SU-DHL-6 (cell line): ENCODE measurements at regions not wholly inside any gene's neighbourhood (a gene's known extent, or its start where the extent isn't known, plus 50 kb on each side); places are given as distances from the start of the nearest gene placed in this dataset.

Source experiments
- H2AFZ ChIP-seq: fragments of 200-600 bp; sonication (generic); 2 replicates; pipeline ENCODE4 v1.6.1; 2014; ENCODE audit warnings: low read depth, mild to moderate bottlenecking, moderate library complexity, mixed read lengths, antibody characterized with exemption, low read length; ENCODE audit not compliant: severe bottlenecking
- H3F3A ChIP-seq: fragments of 200-600 bp; shearing (Covaris generic); 2 replicates; pipeline ENCODE4 v1.6.0; 2016; ENCODE audit warnings: antibody characterized with exemption, mild to moderate bottlenecking; ENCODE audit not compliant: insufficient read depth
- H3K27ac ChIP-seq: fragments of 200-600 bp; sonication (generic); 2 replicates; pipeline ENCODE4 v1.5.1; 2016; ENCODE audit warnings: low read depth, mild to moderate bottlenecking, low read length, moderate library complexity, mixed read lengths
- H3K27me3 ChIP-seq: fragments of 200-600 bp; sonication (generic), shearing (Covaris generic); 2 replicates; pipeline ENCODE4 v1.6.0; 2014; ENCODE audit warnings: mild to moderate bottlenecking, low read length
- H3K36me3 ChIP-seq: fragments of 200-600 bp; sonication (generic); 2 replicates; pipeline ENCODE4 v1.6.1; 2014; ENCODE audit warnings: mild to moderate bottlenecking, low read length, mixed read lengths
- H3K4me2 ChIP-seq: fragments of 300-600, 200-600 bp; shearing (Covaris generic), sonication (generic); 2 replicates; pipeline ENCODE4 v1.6.0; 2014; ENCODE audit warnings: low read length, low read depth, mild to moderate bottlenecking; ENCODE audit not compliant: poor library complexity, severe bottlenecking
- H3K4me3 ChIP-seq: fragments of 200-600 bp; sonication (generic); 2 replicates; pipeline ENCODE4 v1.5.1; 2014; ENCODE audit warnings: antibody characterized with exemption, low read length, mild to moderate bottlenecking, mixed read lengths; ENCODE audit not compliant: insufficient read depth, poor library complexity, severe bottlenecking
- H3K79me2 ChIP-seq: fragments of 200-600 bp; sonication (generic); 2 replicates; pipeline ENCODE4 v1.6.1; 2014; ENCODE audit warnings: mild to moderate bottlenecking, low read length, moderate library complexity; ENCODE audit not compliant: insufficient read depth
- H3K9ac ChIP-seq: fragments of 200-600 bp; sonication (generic); 2 replicates; pipeline ENCODE4 v1.7.0; 2014; ENCODE audit warnings: mild to moderate bottlenecking, low read length
- H3K9me2 ChIP-seq: fragments of 200-600 bp; sonication (generic); replicated peaks from 2 replicates; pipeline ENCODE4 v1.6.1; 2014; ENCODE audit warnings: low read length; ENCODE audit not compliant: insufficient read depth
- H3K9me3 ChIP-seq: fragments of 200-600 bp; sonication (generic); 2 replicates; pipeline ENCODE4 v1.6.1; 2014; ENCODE audit warnings: low read length, mixed read lengths; ENCODE audit not compliant: insufficient read depth
- H4K20me1 ChIP-seq: fragments of 200-600 bp; sonication (generic); 2 replicates; pipeline ENCODE4 v1.6.1; 2014; ENCODE audit warnings: low read depth, mild to moderate bottlenecking, antibody characterized with exemption, low read length, moderate library complexity, mixed read lengths
- EZH2phosphoT487 ChIP-seq: fragments of 200-600 bp; sonication (generic), shearing (Covaris generic); conservative IDR thresholded peaks from 2 replicates; pipeline ENCODE4 v1.6.1; 2018; ENCODE audit warnings: mild to moderate bottlenecking, antibody characterized with exemption, low read length, moderate library complexity, mixed read lengths
- TF ChIP-seq, protein P1 (sequence below): fragments of 200-600 bp; sonication (generic); IDR thresholded peaks from one replicate; pipeline ENCODE4 v1.5.1; 2017; ENCODE audit warnings: antibody characterized with exemption, mild to moderate bottlenecking, low read length, moderate library complexity; ENCODE audit not compliant: insufficient read depth, poor library complexity, severe bottlenecking

DNA sequence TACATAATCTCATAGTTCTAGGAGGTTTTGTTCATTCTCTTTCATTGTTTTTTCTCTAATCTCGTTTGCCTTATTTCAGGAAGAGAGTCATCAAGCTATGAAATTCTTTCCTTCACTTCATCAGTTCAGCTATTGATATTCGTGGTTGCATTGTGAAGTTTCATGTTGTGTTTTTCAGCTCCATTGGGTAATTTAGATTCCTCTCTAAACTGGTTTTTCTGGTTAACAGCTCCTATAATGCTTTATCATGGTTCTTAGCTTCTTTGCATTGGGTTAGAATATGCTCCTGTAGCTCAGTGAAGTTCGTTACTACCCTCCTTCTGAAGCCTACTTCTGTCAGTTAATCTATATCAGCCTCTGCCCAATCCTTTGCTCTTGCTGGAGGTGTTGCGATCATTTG, 69.4 kb upstream of the CD96 start:
- no peak overlapping the region for H3K27ac ChIP-seq
- no peaks in the 10 kb centered on the region for H3F3A ChIP-seq
- H3K9ac ChIP-seq: no peak overlapping the region
- no peaks in the 10 kb centered on the region for H3K9me2 ChIP-seq
- no peaks in the 10 kb centered on the region for H3K79me2 ChIP-seq
- no peaks in the 10 kb centered on the region for H3K36me3 ChIP-seq
- no peak for TF ChIP-seq EZH2phosphoT487
- TF ChIP-seq, protein P1, sequence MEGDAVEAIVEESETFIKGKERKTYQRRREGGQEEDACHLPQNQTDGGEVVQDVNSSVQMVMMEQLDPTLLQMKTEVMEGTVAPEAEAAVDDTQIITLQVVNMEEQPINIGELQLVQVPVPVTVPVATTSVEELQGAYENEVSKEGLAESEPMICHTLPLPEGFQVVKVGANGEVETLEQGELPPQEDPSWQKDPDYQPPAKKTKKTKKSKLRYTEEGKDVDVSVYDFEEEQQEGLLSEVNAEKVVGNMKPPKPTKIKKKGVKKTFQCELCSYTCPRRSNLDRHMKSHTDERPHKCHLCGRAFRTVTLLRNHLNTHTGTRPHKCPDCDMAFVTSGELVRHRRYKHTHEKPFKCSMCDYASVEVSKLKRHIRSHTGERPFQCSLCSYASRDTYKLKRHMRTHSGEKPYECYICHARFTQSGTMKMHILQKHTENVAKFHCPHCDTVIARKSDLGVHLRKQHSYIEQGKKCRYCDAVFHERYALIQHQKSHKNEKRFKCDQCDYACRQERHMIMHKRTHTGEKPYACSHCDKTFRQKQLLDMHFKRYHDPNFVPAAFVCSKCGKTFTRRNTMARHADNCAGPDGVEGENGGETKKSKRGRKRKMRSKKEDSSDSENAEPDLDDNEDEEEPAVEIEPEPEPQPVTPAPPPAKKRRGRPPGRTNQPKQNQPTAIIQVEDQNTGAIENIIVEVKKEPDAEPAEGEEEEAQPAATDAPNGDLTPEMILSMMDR: no peak
- H3K4me2 ChIP-seq: no peak overlapping the region
- no peaks in the 10 kb centered on the region for H4K20me1 ChIP-seq
- no peaks in the 10 kb centered on the region for H3K27me3 ChIP-seq
- no peaks in the 10 kb centered on the region for H3K9me3 ChIP-seq
- H2AFZ ChIP-seq: no peak overlapping the region
- H3K4me3 ChIP-seq: no peak overlapping the region

DNA sequence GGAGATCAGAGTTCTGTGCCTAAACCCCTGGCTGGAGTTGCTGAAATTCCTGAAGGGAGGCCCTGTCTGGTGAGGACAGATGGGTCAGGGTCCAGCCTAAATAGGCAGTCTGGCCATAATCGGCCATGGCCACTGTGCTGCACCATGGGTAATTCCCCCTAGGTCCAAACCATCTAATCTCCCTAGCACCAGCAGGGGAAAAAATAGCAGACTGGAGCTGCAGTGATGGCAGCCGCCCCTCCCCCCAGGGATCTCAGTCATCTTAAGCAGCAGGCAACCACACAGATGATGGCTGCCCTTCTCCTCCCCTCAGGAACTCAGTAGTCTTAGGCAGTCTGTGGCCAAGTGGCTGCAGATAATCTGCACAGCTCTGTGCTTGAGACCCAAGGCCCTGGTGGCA, 68.4 kb upstream of the CD96 start:
- H3K4me3 ChIP-seq: no peak overlapping the region
- no peaks in the 10 kb centered on the region for H3F3A ChIP-seq
- H3K9me3 ChIP-seq: no peaks in the 10 kb centered on the region
- no peaks in the 10 kb centered on the region for H4K20me1 ChIP-seq
- no peak overlapping the region for H2AFZ ChIP-seq
- TF ChIP-seq, protein P1: no peak
- no peak for TF ChIP-seq EZH2phosphoT487
- no peaks in the 10 kb centered on the region for H3K36me3 ChIP-seq
- no peak overlapping the region for H3K27ac ChIP-seq
- no peak overlapping the region for H3K4me2 ChIP-seq
- H3K9ac ChIP-seq: no peak overlapping the region
- H3K79me2 ChIP-seq: no peaks in the 10 kb centered on the region
- no peaks in the 10 kb centered on the region for H3K9me2 ChIP-seq
- H3K27me3 ChIP-seq: no peaks in the 10 kb centered on the region

DNA sequence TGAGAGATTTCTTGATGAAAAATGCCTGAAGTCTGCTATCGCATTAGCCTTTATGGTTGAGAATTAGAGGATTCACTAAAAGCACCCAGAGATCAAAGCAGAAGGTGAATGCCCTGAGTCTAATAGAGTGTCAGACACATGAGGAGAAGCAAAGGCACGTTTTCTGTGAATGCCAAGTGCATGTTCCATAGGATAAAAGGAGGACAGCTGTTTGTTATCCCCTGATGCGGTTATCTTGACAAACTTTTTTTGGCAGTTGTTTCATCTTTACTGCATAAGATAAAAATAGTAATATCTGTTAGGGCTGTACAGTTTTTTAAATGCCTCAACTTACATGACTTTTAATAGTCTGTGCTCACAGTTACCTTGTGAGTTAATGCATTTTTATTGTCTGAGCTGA, 65.3 kb upstream of the CD96 start:
- H3K4me2 ChIP-seq: no peak overlapping the region
- H3K4me3 ChIP-seq: no peak overlapping the region
- H3K9ac ChIP-seq: no peak overlapping the region
- no peaks in the 10 kb centered on the region for H4K20me1 ChIP-seq
- H2AFZ ChIP-seq: no peak overlapping the region
- H3K9me2 ChIP-seq: no peaks in the 10 kb centered on the region
- no peak overlapping the region for H3K27ac ChIP-seq
- H3K79me2 ChIP-seq: no peaks in the 10 kb centered on the region
- TF ChIP-seq, protein P1: no peak
- no peaks in the 10 kb centered on the region for H3K27me3 ChIP-seq
- no peaks in the 10 kb centered on the region for H3K9me3 ChIP-seq
- no peaks in the 10 kb centered on the region for H3F3A ChIP-seq
- H3K36me3 ChIP-seq: no peaks in the 10 kb centered on the region

DNA sequence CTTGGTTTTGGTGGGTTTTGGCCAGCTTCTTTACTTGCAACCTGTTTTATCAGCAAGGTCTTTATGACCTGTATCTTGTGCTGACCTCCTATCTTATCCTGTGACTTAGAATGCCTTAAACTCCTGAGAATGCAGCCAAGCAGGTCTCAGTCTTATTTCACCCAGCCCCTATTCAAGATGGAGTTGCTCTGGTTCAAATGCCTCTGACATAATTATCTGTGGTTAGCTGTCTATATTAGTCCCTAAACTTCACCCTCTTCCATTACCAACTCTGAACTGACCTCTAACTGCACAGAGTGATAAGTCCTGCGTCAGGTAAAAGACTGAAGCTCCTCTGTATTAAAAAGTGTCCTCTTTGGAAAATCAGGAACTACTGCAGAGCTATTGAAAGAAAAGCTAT, 61.9 kb upstream of the CD96 start:
- H3K9me2 ChIP-seq: no peaks in the 10 kb centered on the region; the same call in 1 of the 2 replicates
- no peaks in the 10 kb centered on the region for H3K36me3 ChIP-seq
- no peak overlapping the region for H3K4me2 ChIP-seq
- H3F3A ChIP-seq: no peaks in the 10 kb centered on the region
- no peaks in the 10 kb centered on the region for H3K27me3 ChIP-seq
- no peaks in the 10 kb centered on the region for H3K79me2 ChIP-seq
- no peak overlapping the region for H3K27ac ChIP-seq
- no peaks in the 10 kb centered on the region for H4K20me1 ChIP-seq
- no peaks in the 10 kb centered on the region for H3K9me3 ChIP-seq
- H3K4me3 ChIP-seq: no peak overlapping the region
- no peak for TF ChIP-seq EZH2phosphoT487
- no peak overlapping the region for H3K9ac ChIP-seq
- no peak overlapping the region for H2AFZ ChIP-seq
